K562 (cell line): ENCODE measurements at regions not wholly inside any gene's neighbourhood (a gene's known extent, or its start where the extent isn't known, plus 50 kb on each side); places are given as distances from the start of the nearest gene placed in this dataset.

Experiments used
- ATAC-seq: fragments of 200-7000 bp; cut with Tn5 transposase; 3 replicates; pipeline ENCODE4 v1.9.1; 2020; ENCODE audit warnings: moderate library complexity
- BruUV-seq: library from RNA; stranded (reverse); fragments of 400-500 nt; replicated peaks from 2 replicates; lab custom pipeline; 2021; lab: Mats Ljungman, UMichigan
- CTCF ChIA-PET: fragments of 300-600 bp; formaldehyde crosslinking; extraction: SDS; loops from one replicate; lab custom pipeline; 2021; ENCODE audit warnings: low intra/inter-chr PET ratio; lab: Yijun Ruan, JAX
- POLR2A ChIA-PET: fragments of 300-600, 350-650 bp; sonication (Branson Sonifier 250); formaldehyde crosslinking; extraction: SDS; loops from one replicate; lab custom pipeline; 2021; ENCODE audit warnings: antibody characterized with exemption, inconsistent platforms; lab: Yijun Ruan, JAX
- DNase-seq, 4 experiments: peaks; one replicate each; pipeline versions ENCODE4 v3.0.0 to v3.0.0-alpha.2; 2011 to 2018; ENCODE audit warnings: low spot score in 3 of 4, mixed read lengths in 3 of 4; ENCODE audit errors: extremely low read depth in 1 of 4
- FAIRE-seq: peaks from 2 replicates; lab custom pipeline; 2011; peaks lifted over from hg19 to GRCh38; lab: Jason Lieb, UNC
- H2AFZ ChIP-seq: 2 replicates; pipeline ENCODE4 v1.6.0; 2011; ENCODE audit warnings: low read depth, low read length, control low read depth, inconsistent platforms
- H3K27ac ChIP-seq: fragments of 200-600 bp; 3 replicates; pipeline ENCODE4 v1.8.0; 2011; ENCODE audit warnings: low read depth, mild to moderate bottlenecking, control low read depth, inconsistent platforms, low read length, moderate library complexity, mixed read lengths; ENCODE audit errors: extremely low read depth
- H3K27me3 ChIP-seq, 2 experiments: fragments of 300-600 bp in 1 of 2; 2 replicates in 1 of 2; 3 replicates in 1 of 2; pipeline versions ENCODE4 v1.6.0 to v1.8.0; 2011; ENCODE audit warnings: inconsistent platforms in 2 of 2, low read length in 2 of 2, mild to moderate bottlenecking in 1 of 2, mixed read lengths in 1 of 2, moderate library complexity in 1 of 2; ENCODE audit not compliant: control insufficient read depth in 2 of 2, insufficient read depth in 2 of 2
- H3K36me3 ChIP-seq: fragments of 300-600 bp; 3 replicates; pipeline ENCODE4 v1.8.0; 2011; ENCODE audit warnings: mild to moderate bottlenecking, low read length, inconsistent platforms; ENCODE audit not compliant: control insufficient read depth, insufficient read depth
- H3K4me1 ChIP-seq, 2 experiments: fragments of 200-600 bp in 1 of 2; replicated peaks in 1 of 2; 2 replicates in 1 of 2; 3 replicates in 1 of 2; pipeline versions ENCODE4 v1.5.1 to v1.8.0; 2011; ENCODE audit warnings: inconsistent platforms in 2 of 2, low read length in 2 of 2, mild to moderate bottlenecking in 1 of 2, mixed read lengths in 1 of 2, moderate library complexity in 1 of 2; ENCODE audit not compliant: control insufficient read depth in 2 of 2, insufficient read depth in 2 of 2
- H3K4me2 ChIP-seq: 2 replicates; pipeline ENCODE4 v1.6.1; 2011; ENCODE audit warnings: low read length, control low read depth, inconsistent platforms, mixed read lengths; ENCODE audit not compliant: insufficient read depth
- H3K4me3 ChIP-seq: fragments of 200-600 bp; sonication (generic), shearing (Covaris generic); 2 replicates; pipeline ENCODE4 v1.5.1; 2016; ENCODE audit warnings: control low read depth, inconsistent platforms
- H3K79me2 ChIP-seq: fragments of 200-600 bp; 3 replicates; pipeline ENCODE4 v1.8.0; 2011; ENCODE audit warnings: low read length, inconsistent platforms; ENCODE audit not compliant: control insufficient read depth, insufficient read depth
- H3K9ac ChIP-seq, 2 experiments: 2 replicates each; pipeline versions ENCODE4 v1.6.0 to v1.6.1; 2011; ENCODE audit warnings: low read depth in 2 of 2, low read length in 2 of 2, control low read depth in 1 of 2, inconsistent platforms in 1 of 2, mild to moderate bottlenecking in 1 of 2, mixed read lengths in 1 of 2; ENCODE audit not compliant: insufficient read depth in 1 of 2
- H3K9me1 ChIP-seq: one replicate; pipeline ENCODE4 v1.6.0; 2011; ENCODE audit warnings: inconsistent platforms, mild to moderate bottlenecking, low read length, moderate library complexity; ENCODE audit not compliant: control insufficient read depth, insufficient read depth
- H3K9me3 ChIP-seq: replicated peaks from 2 replicates; pipeline ENCODE4 v1.5.1; 2011; ENCODE audit warnings: low read depth, low read length, inconsistent platforms; ENCODE audit not compliant: control insufficient read depth, insufficient read depth
- H4K20me1 ChIP-seq: replicated peaks from 2 replicates; pipeline ENCODE4 v1.6.1; 2011; ENCODE audit warnings: low read length, inconsistent platforms, mixed read lengths; ENCODE audit not compliant: control insufficient read depth, insufficient read depth
- CBFB ChIP-seq: sonication (generic); formaldehyde crosslinking; IDR thresholded peaks from 2 replicates; pipeline ENCODE4 v1.4.0; 2020; ENCODE audit warnings: mild to moderate bottlenecking, missing genetic modification reagents
- HNRNPK ChIP-seq: fragments of 200-400 bp; formaldehyde crosslinking; IDR thresholded peaks from one replicate; pipeline ENCODE4 v1.6.1; 2018; ENCODE audit warnings: mild to moderate bottlenecking, low read depth, low read length; ENCODE audit not compliant: poor library complexity, severe bottlenecking
- JUN ChIP-seq, 2 experiments: sonication (generic) in 1 of 2; formaldehyde crosslinking in 1 of 2; IDR thresholded peaks; 2 replicates each; pipeline versions ENCODE4 v1.6.1 to v1.8.0; 2012 to 2022; ENCODE audit warnings: borderline replicate concordance in 2 of 2, mild to moderate bottlenecking in 2 of 2, improper control_type of control experiment in 1 of 2, low read depth in 1 of 2, low read length in 1 of 2, missing genetic modification reagents in 1 of 2
- KAT8 ChIP-seq: fragments of 450-650 bp; IDR thresholded peaks from 2 replicates; pipeline ENCODE4 v1.6.1; 2016; ENCODE audit warnings: low read depth, mild to moderate bottlenecking
- PHF21A ChIP-seq: fragments of 450-650 bp; IDR thresholded peaks from 2 replicates; pipeline ENCODE4 v1.6.1; 2017; ENCODE audit warnings: low read depth, borderline replicate concordance
- SMAD3 ChIP-seq: fragments of 450-650 bp; formaldehyde crosslinking; conservative IDR thresholded peaks from 2 replicates; pipeline ENCODE4 v1.4.0; 2020; ENCODE audit warnings: mild to moderate bottlenecking
- TEAD4 ChIP-seq, 2 experiments: sonication (generic) in 1 of 2; formaldehyde crosslinking in 1 of 2; IDR thresholded peaks; 2 replicates each; pipeline versions ENCODE4 v1.6.1 to v1.8.0; 2012 to 2022; ENCODE audit warnings: borderline replicate concordance in 1 of 2, inconsistent platforms in 1 of 2, low read length in 1 of 2, mild to moderate bottlenecking in 1 of 2, missing genetic modification reagents in 1 of 2
- TSC22D4 ChIP-seq: fragments of 450-650 bp; IDR thresholded peaks from 2 replicates; pipeline ENCODE4 v1.6.1; 2016; ENCODE audit warnings: missing genetic modification characterization, missing biosample characterization, control low read depth
- ZBTB8A ChIP-seq: fragments of 450-650 bp; IDR thresholded peaks from 2 replicates; pipeline ENCODE4 v1.6.1; 2018; ENCODE audit warnings: mild to moderate bottlenecking, moderate library complexity; ENCODE audit not compliant: partially characterized antibody
- WGBS: fragments of 100-300 bp; shearing (Covaris generic); methylation state at CpG from one replicate; pipeline ENCODE4 v1.1.6; 2016; ENCODE audit warnings: low coverage, mixed read lengths; ENCODE audit not compliant: insufficient coverage; ENCODE audit errors: missing lambda C conversion rate; 5-methylcytosine and 5-hydroxymethylcytosine counted together
- in situ Hi-C: fragments of 300-500 bp; cut with MboI; formaldehyde crosslinking; loops from 4 replicates; pipeline ENCODE4 v1.15.0; 2018; ENCODE audit warnings: inconsistent platforms, mixed read lengths
- intact Hi-C: fragments of 100-400 bp; cut with micrococcal nuclease; formaldehyde crosslinking; loops from 2 replicates; pipeline ENCODE4 v1.14.2; 2022
- TF ChIP-seq, protein P1 (sequence below): sonication (generic); formaldehyde crosslinking; IDR thresholded peaks from 2 replicates; pipeline ENCODE4 v1.8.0; 2022; ENCODE audit warnings: missing genetic modification reagents, mild to moderate bottlenecking, borderline replicate concordance
- TF ChIP-seq, protein P2 (sequence below): sonication (generic); IDR thresholded peaks from 2 replicates; pipeline ENCODE4 v1.6.1; 2016

DNA sequence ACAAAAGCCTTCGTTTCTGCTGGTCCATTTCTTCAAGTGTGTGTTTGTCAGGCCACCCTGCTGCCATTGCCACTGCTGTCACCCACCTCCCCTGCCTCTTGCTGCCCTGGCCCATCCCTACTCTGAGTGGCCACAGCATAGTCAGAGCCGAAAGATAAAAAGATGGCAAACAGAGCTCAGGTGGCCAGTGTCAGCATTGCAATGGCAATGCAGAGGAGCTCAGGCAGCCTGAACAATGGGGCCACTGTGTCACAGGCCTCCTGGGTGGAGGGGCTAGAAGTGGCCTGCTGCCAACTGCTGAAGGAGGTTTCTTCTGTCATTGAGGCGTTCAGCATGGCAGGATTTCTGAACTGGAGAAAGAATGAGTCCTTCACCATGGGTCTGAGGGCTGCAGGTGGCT lies 137.1 kb downstream of the CSNK2A3 start:
- H2AFZ ChIP-seq: no peak overlapping the region
- in situ Hi-C loops (no loop called here), intact Hi-C loops (no loop called here)
- no peaks in the 10 kb centered on the region for H3K36me3 ChIP-seq
- ChIA-PET CTCF (no interaction called here), POLR2A (interaction anchor here (0.5 kb wide), 1 partner anchor 55 kb away, joined by 3 read pairs; no protein-coding TSS in a partner anchor)
- H3K9ac ChIP-seq: no peak overlapping the region
- peaks cover 5 to 16% of the 10 kb centered on the region in 2 experiments; a peak in 3 of 5 replicates for H3K27me3 ChIP-seq
- no peaks in the 10 kb centered on the region; the same call in 1 of the 2 replicates for H4K20me1 ChIP-seq
- ATAC-seq: no peak
- no peaks in the 10 kb centered on the region for H3K4me1 ChIP-seq
- H3K27ac ChIP-seq: no peak overlapping the region
- TF ChIP-seq, protein P1, sequence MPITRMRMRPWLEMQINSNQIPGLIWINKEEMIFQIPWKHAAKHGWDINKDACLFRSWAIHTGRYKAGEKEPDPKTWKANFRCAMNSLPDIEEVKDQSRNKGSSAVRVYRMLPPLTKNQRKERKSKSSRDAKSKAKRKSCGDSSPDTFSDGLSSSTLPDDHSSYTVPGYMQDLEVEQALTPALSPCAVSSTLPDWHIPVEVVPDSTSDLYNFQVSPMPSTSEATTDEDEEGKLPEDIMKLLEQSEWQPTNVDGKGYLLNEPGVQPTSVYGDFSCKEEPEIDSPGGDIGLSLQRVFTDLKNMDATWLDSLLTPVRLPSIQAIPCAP: no peak
- no peaks in the 10 kb centered on the region for H3K9me1 ChIP-seq
- no peaks in the 10 kb centered on the region for H3K79me2 ChIP-seq
- 4% methylated on average over 3 of the region's 3 CpGs for WGBS
- H3K4me3 ChIP-seq: no peak overlapping the region
- H3K9me3 ChIP-seq: no peaks in the 10 kb centered on the region
- H3K4me2 ChIP-seq: no peak overlapping the region
- no peak for FAIRE-seq
- DNase-seq: no peak
- BruUV-seq: no TSS peak

DNA sequence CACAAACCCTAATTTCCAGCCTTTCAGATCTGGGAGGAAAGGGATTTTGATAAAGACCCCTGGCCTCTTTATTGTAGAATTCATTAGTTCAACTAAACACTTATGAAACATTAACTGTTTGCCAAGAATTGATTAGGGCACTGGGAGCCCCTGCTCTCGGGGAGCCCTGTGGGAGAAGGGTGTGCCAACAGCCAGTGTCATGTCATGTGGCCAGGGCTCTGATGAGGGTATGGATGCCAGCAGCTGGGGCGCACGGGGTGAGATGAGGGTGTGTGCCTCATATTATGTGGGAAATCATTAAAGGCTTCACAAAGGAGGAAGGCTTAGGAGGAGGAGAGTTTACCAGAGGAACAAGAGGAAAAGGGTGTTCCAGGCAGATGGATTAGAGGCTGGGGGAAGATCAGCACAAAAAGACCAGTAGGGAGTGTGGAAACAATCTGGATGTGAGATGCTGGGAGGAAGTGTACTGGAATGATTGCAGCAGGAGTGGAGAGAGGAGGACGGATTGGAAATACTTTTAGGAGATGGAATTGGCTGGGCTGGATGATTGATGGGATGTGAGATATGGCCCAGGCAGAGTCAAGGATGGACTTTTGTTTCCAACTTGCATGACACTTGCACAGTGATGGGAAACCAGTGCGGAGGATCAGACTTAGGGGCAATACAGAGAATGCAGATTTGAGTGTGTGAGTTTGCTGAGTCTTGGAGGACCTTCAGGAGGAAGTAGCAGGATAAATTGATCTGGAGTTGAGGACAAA lies 137.8 kb downstream of the CSNK2A3 start:
- CTCF ChIA-PET: no interaction called here
- Histone ChIP-seq H3K9ac (no peak overlapping the region), H3K4me1 (no peaks in the 10 kb centered on the region), H2AFZ (no peak overlapping the region), H3K27me3 (peaks cover 5 to 16% of the 10 kb centered on the region in 2 experiments; a peak in 3 of 5 replicates), H3K4me3 (no peak overlapping the region), H3K9me1 (no peaks in the 10 kb centered on the region), H3K79me2 (no peaks in the 10 kb centered on the region), H3K36me3 (no peaks in the 10 kb centered on the region), H3K9me3 (no peaks in the 10 kb centered on the region), H3K4me2 (no peak overlapping the region), H3K27ac (no peak overlapping the region), H4K20me1 (no peaks in the 10 kb centered on the region; the same call in 1 of the 2 replicates)
- FAIRE-seq: no peak
- intact Hi-C loops (no loop called here), in situ Hi-C loops (no loop called here)
- no peak for ATAC-seq
- WGBS: 3% methylated on average over 5 of the region's 5 CpGs
- POLR2A ChIA-PET: interaction anchor here (0.5 kb wide), 1 partner anchor 54 kb away, joined by 3 read pairs; no protein-coding TSS in a partner anchor
- DNase-seq: no peak
- no TSS peak for BruUV-seq
- no peak for TF ChIP-seq CBFB (CRISPR knock-in tag)
- no peak for TF ChIP-seq HNRNPK
- TF ChIP-seq TSC22D4 (tag): no peak
- no peak for TF ChIP-seq ZBTB8A
- TF ChIP-seq PHF21A: no peak
- no peak for TF ChIP-seq JUN (IDR thresholded peaks at IDR 0.05; ENCODE audit: borderline replicate concordance, low read depth, low read length)
- TF ChIP-seq JUN (CRISPR knock-in tag; IDR thresholded peaks at IDR 0.05; ENCODE audit: borderline replicate concordance): no peak
- no peak for TF ChIP-seq KAT8
- TF ChIP-seq, protein P2, sequence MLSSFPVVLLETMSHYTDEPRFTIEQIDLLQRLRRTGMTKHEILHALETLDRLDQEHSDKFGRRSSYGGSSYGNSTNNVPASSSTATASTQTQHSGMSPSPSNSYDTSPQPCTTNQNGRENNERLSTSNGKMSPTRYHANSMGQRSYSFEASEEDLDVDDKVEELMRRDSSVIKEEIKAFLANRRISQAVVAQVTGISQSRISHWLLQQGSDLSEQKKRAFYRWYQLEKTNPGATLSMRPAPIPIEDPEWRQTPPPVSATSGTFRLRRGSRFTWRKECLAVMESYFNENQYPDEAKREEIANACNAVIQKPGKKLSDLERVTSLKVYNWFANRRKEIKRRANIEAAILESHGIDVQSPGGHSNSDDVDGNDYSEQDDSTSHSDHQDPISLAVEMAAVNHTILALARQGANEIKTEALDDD: no peak
- no peak for TF ChIP-seq SMAD3 (CRISPR knock-in tag)
- no peak for TF ChIP-seq TEAD4 (IDR thresholded peaks at IDR 0.05; ENCODE audit: low read length)
- TF ChIP-seq TEAD4 (CRISPR knock-in tag; IDR thresholded peaks at IDR 0.05; ENCODE audit: borderline replicate concordance): no peak
